Effector memory CD8-positive, alpha-beta T cell (primary cell): ENCODE measurements at regions not wholly inside any gene's neighbourhood (a gene's known extent, or its start where the extent isn't known, plus 50 kb on each side); places are given as distances from the start of the nearest gene placed in this dataset.
"Not testable (repeated sequence)": the region's sequence is repeated elsewhere in the genome, so short reads cannot be mapped to it uniquely, and the experiment has no call there.

Experiments
- ATAC-seq: fragments of 150-1000 bp; cut with Tn5 transposase; replicated peaks from 2 replicates; pipeline ENCODE4 v1.10.0; 2021; ENCODE audit warnings: mild to moderate bottlenecking, moderate library complexity
- DNase-seq, 3 experiments: peaks; one replicate each; pipeline ENCODE4 v3.0.0; 2021
- H3K27ac Mint-ChIP-seq, 2 donors: one replicate each; pipeline ENCODE4 v1.8.0; 2022; ENCODE audit warnings: mild to moderate bottlenecking in 2 of 2, mixed read lengths in 2 of 2, moderate library complexity in 2 of 2
- H3K27me3 Mint-ChIP-seq, 2 donors: one replicate each; pipeline ENCODE4 v1.8.0; 2022; ENCODE audit warnings: mixed read lengths in 2 of 2
- H3K36me3 Mint-ChIP-seq: one replicate; pipeline ENCODE4 v1.8.0; 2022; ENCODE audit warnings: mild to moderate bottlenecking, moderate library complexity, mixed read lengths; ENCODE audit not compliant: insufficient read depth
- H3K4me1 Mint-ChIP-seq, 2 donors: one replicate each; pipeline ENCODE4 v1.8.0; 2022; ENCODE audit warnings: low read depth in 2 of 2, mixed read lengths in 2 of 2
- H3K4me3 Mint-ChIP-seq, 2 donors: one replicate each; pipeline ENCODE4 v1.8.0; 2022; ENCODE audit warnings: mild to moderate bottlenecking in 2 of 2, mixed read lengths in 2 of 2, moderate library complexity in 2 of 2
- H3K9me3 Mint-ChIP-seq, 2 donors: one replicate each; pipeline ENCODE4 v1.8.0; 2022; ENCODE audit warnings: mixed read lengths in 2 of 2

DNA sequence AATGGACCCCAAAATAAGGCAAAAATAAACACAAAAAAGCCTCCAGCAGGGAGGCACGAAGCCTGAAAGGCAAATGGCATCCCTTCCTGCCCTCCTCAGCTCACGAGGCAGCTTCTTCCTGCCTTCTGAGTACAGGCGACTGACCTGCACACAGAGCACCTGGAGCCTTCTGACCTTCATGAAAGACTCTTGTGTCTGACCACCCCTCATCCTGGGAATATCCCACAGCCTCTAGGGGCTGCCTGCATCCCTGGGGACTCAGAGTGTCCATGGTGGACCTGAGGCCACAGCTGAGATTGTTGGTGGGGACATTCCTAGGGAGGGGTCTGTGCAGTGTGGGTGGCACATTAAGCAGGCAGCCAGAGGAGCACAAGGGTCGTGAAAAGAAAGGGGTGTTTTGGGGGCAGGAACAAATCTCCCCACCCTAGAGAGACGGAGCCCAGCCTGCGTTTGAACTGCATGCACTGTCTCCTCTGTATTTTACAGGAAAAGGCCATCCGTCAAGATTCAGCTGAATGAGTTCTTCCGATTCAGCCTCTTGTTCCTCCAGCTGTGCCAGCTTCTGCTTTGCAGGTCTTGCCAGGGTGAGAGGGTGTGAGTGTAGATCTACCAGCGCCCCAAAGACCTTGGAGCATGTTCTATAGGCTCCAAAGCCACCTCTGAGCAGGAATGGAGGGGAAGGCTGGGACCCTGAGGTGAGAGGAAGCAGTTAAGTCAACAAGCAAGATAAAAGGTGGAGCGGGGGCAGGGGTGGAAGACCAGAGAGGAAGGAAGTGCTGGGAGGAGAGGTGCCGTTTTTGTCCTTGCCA lies 80.4 kb upstream of the MEF2A start:
- no peak overlapping the region for H3K27ac Mint-ChIP-seq
- DNase-seq, result no peak
- no peaks in the 10 kb centered on the region for H3K36me3 Mint-ChIP-seq
- H3K27me3 Mint-ChIP-seq, result peaks cover 33 to 57% of the 10 kb centered on the region in 2 donors
- ATAC-seq, result no peak
- H3K4me1 Mint-ChIP-seq, result peaks cover 0 to 7% of the 10 kb centered on the region in 2 donors
- no peak overlapping the region for H3K4me3 Mint-ChIP-seq
- no peaks in the 10 kb centered on the region for H3K9me3 Mint-ChIP-seq

DNA sequence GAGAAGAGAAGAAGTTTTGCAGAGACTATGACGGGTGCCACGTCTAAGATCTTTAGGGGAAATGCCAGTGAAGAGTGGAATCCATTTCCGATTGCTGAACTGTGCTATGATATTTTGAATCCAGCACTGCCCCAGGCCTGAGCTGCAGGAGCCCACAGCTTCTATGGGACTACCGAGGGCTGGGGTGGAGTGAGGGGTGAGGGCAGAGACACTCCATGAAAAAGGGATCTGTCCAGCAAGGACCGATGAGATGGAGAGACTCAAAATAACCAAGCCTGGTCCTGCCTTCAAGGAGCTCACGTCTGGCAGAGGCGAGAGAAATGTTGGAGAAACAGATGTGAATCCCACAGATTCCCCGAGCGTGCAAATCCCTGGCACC lies 79.8 kb upstream of the MEF2A start:
- peak overlapping the region in 1 of 2 donors; percentile 41 for H3K4me3 Mint-ChIP-seq
- H3K27me3 Mint-ChIP-seq, result peaks cover 31 to 57% of the 10 kb centered on the region in 2 donors
- ATAC-seq, result no peak
- no peaks in the 10 kb centered on the region for H3K36me3 Mint-ChIP-seq
- H3K9me3 Mint-ChIP-seq, result no peaks in the 10 kb centered on the region
- no peak overlapping the region for H3K27ac Mint-ChIP-seq
- DNase-seq, result no peak
- peaks cover 0 to 7% of the 10 kb centered on the region in 2 donors for H3K4me1 Mint-ChIP-seq

DNA sequence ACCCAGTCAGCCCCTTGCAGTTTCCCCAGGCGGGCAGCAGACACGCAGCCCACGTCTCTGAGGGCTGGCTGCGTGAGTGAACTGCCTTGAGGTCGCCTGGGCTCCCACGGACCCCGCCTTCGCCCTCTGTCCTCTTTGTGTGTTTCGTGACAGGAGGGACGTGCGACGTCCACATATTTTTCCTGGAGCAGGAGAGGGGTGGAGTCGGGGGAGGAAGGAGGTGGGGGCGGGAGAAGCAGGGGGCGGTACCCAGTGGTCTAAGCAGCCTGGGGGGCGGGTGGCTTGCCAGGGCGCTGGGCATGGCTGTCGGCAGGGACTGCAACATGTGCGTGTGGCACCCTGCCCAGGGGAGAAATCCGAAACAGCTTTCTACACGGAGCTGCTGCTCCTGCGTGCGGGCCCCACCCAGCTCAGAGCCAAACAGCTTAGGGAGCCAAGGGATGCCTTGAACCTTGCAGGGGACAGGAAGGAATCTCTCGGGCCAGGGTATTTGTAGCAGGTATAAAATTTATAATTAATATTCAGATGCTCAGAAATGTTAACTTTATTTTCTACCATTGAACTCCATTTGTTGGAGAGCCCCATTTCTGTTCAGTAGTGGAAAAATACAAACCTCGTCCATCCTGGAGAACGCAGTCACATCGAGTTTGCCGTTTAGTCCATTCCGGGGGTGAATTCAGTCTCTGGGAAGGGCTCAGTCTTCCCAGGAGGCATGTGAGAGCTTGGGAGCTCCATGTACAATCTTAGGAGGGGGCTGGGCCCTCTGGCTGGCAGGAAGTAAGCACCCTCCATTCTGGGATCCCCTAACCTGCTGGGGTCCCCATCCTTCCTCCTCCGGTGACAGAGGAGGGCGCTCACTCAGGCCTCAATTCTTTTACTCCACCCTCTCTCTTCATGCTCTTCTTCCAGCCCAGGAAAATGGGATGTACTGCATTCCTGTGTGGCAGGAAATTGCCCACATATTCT lies 79.1 kb upstream of the MEF2A start:
- Mint-ChIP-seq H3K36me3 (no peaks in the 10 kb centered on the region), H3K27me3 (peaks cover 32 to 57% of the 10 kb centered on the region in 2 donors), H3K27ac (no peak overlapping the region), H3K4me1 (peaks cover 0 to 7% of the 10 kb centered on the region in 2 donors), H3K9me3 (no peaks in the 10 kb centered on the region), H3K4me3 (peak overlapping the region in 1 of 2 donors; percentile 41)
- DNase-seq (no peak), ATAC-seq (no peak)

DNA sequence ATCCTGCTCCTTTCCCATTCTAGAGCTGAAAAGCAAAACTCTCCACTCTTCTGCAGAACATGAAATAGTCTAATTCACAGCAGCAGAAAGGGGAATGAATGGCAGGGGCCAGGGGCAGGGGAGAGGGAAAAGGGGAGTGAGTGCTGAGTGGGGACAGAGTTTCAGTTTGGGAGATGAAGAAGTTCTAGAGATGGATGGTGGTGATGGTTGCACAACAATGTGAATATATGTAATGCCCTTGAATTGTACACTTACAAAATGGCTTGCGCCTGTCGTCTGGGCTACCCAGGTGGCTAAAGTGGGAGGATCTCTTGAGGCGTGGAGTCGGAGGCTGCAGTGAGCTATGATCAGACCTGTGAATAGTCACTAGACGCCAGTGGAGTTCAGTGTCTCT lies 78.5 kb upstream of the MEF2A start:
- no peak overlapping the region for H3K4me3 Mint-ChIP-seq
- DNase-seq, result no peak

DNA sequence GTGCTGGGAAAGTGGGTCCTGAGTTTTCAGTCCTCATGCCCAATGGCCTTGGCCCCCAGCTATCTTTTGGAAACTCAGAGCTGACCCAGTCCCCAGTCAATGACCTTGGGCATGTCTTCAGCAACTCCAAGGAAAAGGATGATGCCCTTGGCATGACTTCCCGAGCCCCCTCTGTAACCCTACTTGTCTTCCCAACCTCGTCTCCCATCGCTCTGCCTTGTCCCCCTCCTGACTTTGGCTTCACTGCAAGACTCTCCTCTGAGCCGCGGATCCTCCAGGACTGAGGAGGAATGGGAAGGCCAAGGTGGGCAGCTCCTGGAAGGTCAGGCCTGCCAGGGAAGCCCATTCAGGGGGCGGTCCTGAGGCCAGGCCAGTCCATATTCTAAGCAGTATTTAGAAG lies 73.5 kb upstream of the MEF2A start:
- ATAC-seq (no peak), DNase-seq (no peak)
- Mint-ChIP-seq H3K4me1 (peaks cover 0 to 10% of the 10 kb centered on the region in 2 donors), H3K4me3 (no peak overlapping the region), H3K9me3 (no peaks in the 10 kb centered on the region), H3K36me3 (no peaks in the 10 kb centered on the region), H3K27me3 (peaks cover 19 to 33% of the 10 kb centered on the region in 2 donors), H3K27ac (no peak overlapping the region)

More for the DNA sequence above, 78.5 kb upstream of the MEF2A start:
- Mint-ChIP-seq H3K4me1 (peaks cover 0 to 9% of the 10 kb centered on the region in 2 donors), H3K27me3 (peaks cover 32 to 63% of the 10 kb centered on the region in 2 donors), H3K27ac (no peak overlapping the region), H3K9me3 (no peaks in the 10 kb centered on the region), H3K36me3 (no peaks in the 10 kb centered on the region)
- ATAC-seq, result no peak

DNA sequence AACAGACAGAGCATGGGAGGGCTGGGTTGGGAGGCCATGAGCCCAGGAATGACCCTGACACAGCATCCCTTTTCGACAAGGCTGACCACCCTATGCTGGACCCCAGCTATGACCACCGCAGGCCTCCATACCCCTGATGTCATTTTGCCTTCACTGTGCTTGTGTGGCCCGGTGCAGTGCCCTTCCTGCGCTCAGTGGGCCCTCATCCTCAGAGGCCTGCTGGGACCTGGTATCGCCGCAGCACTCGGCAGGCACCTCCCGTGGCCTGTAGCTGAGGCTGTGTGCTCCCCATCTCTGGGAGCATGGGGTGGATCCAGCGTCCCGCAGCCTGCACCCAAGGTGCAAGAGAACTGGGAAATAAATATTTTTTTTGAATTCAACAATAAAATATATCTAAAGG lies 73.1 kb upstream of the MEF2A start:
- DNase-seq (no peak), ATAC-seq (no peak)
- Mint-ChIP-seq H3K27ac (no peak overlapping the region), H3K4me3 (no peak overlapping the region), H3K9me3 (no peaks in the 10 kb centered on the region), H3K4me1 (peaks cover 0 to 10% of the 10 kb centered on the region in 2 donors), H3K36me3 (no peaks in the 10 kb centered on the region), H3K27me3 (peaks cover 16 to 28% of the 10 kb centered on the region in 2 donors)

DNA sequence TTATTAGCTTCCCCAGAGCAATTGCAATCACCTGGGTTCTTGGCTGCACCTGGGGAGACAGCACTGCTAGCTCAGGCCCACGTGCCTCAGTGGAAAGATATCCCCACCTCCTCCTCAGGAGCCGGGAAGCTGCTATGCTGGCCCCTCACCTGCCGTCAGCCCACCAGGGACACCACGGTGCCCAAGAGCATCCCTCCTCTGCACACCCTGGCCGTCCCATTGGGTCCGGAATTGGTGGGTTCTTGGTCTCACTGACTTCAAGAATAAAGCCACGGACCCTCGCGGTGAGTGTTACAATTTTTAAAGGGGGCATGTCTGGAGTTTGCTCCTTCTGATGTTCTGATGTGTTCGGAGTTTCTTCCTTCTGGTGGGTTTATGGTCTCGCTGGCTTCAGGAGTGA lies 72.3 kb upstream of the MEF2A start:
- H3K4me3 Mint-ChIP-seq, result no peak overlapping the region
- ATAC-seq (no peak), DNase-seq (no peak)
- H3K36me3 Mint-ChIP-seq, result no peaks in the 10 kb centered on the region
- peaks cover 21 to 34% of the 10 kb centered on the region in 2 donors for H3K27me3 Mint-ChIP-seq
- H3K27ac Mint-ChIP-seq, result no peak overlapping the region
- peaks cover 0 to 10% of the 10 kb centered on the region in 2 donors for H3K4me1 Mint-ChIP-seq
- no peaks in the 10 kb centered on the region for H3K9me3 Mint-ChIP-seq

DNA sequence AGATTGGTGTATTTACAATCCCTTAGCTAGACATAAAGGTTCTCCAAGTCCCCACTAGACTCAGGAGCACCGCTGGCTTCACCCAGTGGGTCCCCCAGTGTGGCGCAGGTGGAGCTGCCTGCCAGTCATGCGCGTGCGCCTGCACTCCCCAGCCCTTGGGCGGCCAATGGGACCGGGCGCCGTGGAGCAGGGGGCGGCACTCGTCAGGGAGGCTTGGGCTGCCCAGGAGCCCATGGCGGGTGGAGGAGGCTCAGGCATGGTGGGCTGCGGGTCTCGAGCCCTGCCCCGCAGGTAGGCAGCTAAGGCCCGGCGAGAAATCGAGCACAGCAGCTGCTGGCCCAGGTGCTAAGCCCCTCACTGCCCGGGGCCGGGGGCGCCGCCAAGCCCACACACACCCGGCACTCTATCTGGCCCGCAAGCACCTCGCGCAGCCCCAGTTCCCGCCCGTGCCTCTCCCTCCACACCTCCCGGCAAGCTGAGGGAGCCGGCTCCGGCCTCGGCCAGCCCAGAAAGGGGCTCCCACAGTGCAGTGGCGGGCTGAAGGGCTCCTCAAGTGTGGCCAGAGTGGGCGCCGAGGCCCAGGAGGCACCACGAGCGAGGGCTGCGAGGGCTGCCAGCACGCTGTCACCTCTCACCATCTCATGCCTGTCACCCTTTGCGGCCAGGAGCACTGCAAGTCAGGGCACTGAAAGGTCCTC lies 71.1 kb upstream of the MEF2A start:
- ATAC-seq, DNase-seq, H3K4me3 Mint-ChIP-seq, H3K36me3 Mint-ChIP-seq, H3K4me1 Mint-ChIP-seq, H3K9me3 Mint-ChIP-seq, H3K27ac Mint-ChIP-seq: not testable (repeated sequence)
- H3K27me3 Mint-ChIP-seq, result peaks cover 17 to 38% of the 10 kb centered on the region in 2 donors

DNA sequence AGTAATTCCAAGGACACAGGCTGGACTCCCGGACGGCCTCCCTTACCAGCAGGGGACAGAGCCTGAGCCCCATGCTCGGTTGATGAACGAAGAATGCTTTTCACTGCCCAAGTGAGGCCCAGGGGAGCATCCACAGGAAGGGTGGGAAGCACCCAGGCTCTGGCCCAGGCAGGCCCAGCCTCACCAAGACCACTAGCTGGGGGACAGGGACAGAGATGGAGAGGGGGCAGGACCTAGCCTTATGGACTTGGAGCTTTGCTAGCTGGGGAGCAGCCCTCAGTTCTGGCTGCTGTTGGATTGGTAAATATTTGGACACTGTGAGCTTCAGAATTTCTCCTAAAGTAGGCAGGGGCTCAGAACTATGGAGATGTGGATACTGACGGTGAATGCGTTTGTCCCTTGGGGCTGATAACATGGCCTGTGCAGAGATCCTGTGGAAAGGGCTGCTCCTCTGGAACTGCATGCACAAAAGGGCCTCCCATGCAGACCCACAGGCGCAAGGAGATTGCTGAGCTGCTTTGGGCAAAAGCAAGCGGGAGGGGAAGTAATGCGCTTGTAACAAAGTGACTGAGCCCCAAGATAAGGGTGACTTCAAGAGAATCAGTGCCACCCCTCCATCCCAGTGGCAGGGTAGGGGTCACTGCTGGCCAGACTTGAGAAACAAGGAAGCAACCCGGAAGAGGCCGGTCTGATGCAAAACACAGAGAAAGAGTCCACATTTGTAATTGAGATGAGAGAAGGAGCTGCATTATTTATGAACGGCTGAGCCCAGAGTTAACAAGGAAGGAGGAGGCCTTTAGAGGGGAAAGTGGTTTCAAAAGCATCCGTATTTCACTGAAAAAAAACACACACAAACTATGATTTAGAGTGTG lies 70.1 kb upstream of the MEF2A start:
- DNase-seq, result no peak
- peaks cover 4% of the 10 kb centered on the region for H3K36me3 Mint-ChIP-seq

DNA sequence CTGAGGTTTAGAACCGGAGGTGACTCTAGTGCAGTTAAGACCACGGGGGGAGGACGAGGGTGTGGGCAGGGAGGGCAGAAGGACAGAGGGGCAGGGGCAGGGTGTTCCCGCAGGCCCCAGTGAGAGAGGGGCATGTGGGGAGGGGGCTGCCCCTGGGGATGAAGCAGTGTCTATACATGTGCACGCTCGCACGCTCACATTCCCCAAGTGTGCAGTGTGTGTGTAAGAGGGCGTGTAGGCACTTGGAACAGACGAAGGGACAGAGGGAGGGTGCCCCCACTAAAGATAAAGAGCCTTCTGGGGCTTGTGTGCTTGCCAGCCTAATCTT lies 69.5 kb upstream of the MEF2A start:
- peaks cover 18 to 43% of the 10 kb centered on the region in 2 donors for H3K27me3 Mint-ChIP-seq
- no peaks in the 10 kb centered on the region for H3K9me3 Mint-ChIP-seq
- H3K4me3 Mint-ChIP-seq, result no peak overlapping the region
- ATAC-seq (no peak), DNase-seq (no peak)
- H3K4me1 Mint-ChIP-seq, result peaks cover 0 to 10% of the 10 kb centered on the region in 2 donors
- no peak overlapping the region for H3K27ac Mint-ChIP-seq
- H3K36me3 Mint-ChIP-seq, result peaks cover 4% of the 10 kb centered on the region

More for the DNA sequence above, 70.1 kb upstream of the MEF2A start:
- Mint-ChIP-seq H3K27me3 (peaks cover 22 to 43% of the 10 kb centered on the region in 2 donors), H3K27ac (no peak overlapping the region), H3K9me3 (no peaks in the 10 kb centered on the region), H3K4me1 (peaks cover 0 to 10% of the 10 kb centered on the region in 2 donors), H3K4me3 (no peak overlapping the region)
- no peak for ATAC-seq

DNA sequence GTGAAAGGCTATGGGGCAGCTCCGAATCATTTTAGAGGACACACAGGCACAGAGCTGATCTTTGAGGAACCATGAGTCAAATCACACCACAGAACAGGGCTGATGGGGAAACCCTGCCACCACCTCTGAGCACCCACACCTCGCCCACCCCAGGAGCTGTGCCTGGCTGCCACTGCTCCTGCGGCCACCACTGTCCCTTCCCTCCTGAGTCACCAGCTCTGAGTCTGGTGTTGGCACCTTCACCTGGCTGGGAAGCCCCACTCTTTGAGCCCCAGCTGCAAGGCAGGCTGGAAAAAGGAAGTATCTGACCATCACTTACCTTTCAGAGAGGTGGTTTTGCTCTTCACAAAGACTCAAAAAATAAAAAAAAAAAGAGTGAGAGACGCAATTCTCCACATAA lies 63.6 kb upstream of the MEF2A start:
- peaks cover 3 to 8% of the 10 kb centered on the region in 2 donors for H3K4me1 Mint-ChIP-seq
- ATAC-seq, result peak; percentile 21
- H3K9me3 Mint-ChIP-seq, result no peaks in the 10 kb centered on the region
- H3K27me3 Mint-ChIP-seq, result peaks cover 43 to 81% of the 10 kb centered on the region in 2 donors
- peak overlapping the region in 1 of 2 donors; percentile 26 for H3K27ac Mint-ChIP-seq
- DNase-seq, result no peak
- H3K4me3 Mint-ChIP-seq, result no peak overlapping the region
- H3K36me3 Mint-ChIP-seq, result peaks cover 4% of the 10 kb centered on the region

DNA sequence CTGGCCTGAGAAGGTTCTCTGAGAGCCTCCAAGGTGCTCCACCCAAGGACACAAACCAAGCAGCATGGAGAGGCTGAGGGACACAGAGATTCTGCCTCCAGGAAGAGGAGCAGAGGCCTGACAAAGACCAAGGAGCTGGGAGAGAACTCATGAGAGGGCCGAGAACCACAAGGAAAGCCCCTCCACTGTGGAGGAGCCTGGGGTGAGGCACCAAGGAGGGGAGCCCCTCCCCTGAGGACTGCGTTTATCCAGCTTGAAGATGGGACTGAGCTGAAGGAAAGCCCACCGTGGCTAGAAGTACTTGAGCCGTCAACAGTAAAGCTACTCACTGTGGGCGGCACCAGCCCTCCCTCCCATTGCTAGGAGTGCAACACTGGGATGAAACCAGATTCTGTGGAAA lies 63.1 kb upstream of the MEF2A start:
- peaks cover 4% of the 10 kb centered on the region for H3K36me3 Mint-ChIP-seq
- no peak for ATAC-seq
- H3K4me1 Mint-ChIP-seq, result peaks cover 3 to 8% of the 10 kb centered on the region in 2 donors
- no peak overlapping the region for H3K4me3 Mint-ChIP-seq
- H3K27ac Mint-ChIP-seq, result no peak overlapping the region
- no peaks in the 10 kb centered on the region for H3K9me3 Mint-ChIP-seq
- peaks cover 43 to 81% of the 10 kb centered on the region in 2 donors for H3K27me3 Mint-ChIP-seq
- DNase-seq, result no peak
